ENCODE measurements at regions not wholly inside any gene's neighbourhood (a gene's known extent, or its start where the extent isn't known, plus 50 kb on each side); places are given as distances from the start of the nearest gene placed in this dataset.

DNA sequence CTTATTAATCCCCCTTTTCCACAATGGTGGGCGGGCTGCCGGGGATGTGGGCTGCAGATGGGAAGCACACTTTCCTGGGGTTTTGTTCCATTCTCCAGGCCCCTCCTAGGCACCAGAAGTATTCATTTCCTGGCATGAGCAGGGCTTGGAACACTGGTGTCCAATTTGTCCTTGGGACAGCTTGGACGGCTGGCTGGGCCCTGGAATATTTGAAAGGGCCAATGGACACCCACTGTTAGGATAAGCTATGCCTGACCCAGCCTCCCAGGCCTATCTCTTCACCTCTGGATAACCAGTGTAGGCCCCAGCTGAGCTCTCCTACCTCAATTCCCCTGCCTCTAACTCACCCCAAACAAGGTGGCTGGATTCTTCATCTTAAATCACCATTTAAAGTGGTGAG, 354.9 kb downstream of the PTEN start:
- 96% methylated on average over 3 of the region's 3 CpGs; no CpG with 5 or more reads in 1 of the 2 experiments for WGBS, 2 experiments (ENCODE audit: extremely low coverage in 1 of 2, insufficient coverage in 1 of 2, insufficient read length in 1 of 2, insufficient replicate concordance in 2 of 2, low coverage in 1 of 2, low lambda C conversion rate in 2 of 2, missing lambda C conversion rate in 1 of 2)
- H3K4me1 ChIP-seq (replicated peaks in 1 of 4; ENCODE audit: control insufficient read depth in 3 of 4, insufficient read depth in 4 of 4, low read length in 3 of 4): no peaks in the 10 kb centered on the region
- POLR2A ChIA-PET (ENCODE audit: partially characterized antibody): interaction anchor here (0.8 kb wide), 1 partner anchor 9 kb away, joined by 3 read pairs; no protein-coding TSS in a partner anchor

More for the DNA sequence above, 354.9 kb downstream of the PTEN start:
- H4K20me1 ChIP-seq (replicated peaks in 1 of 2; ENCODE audit: control insufficient read depth in 1 of 2, insufficient read depth in 2 of 2, low read length in 2 of 2): no peaks in the 10 kb centered on the region
- TF ChIP-seq BRCA1 (IDR thresholded peaks at IDR 0.05; ENCODE audit: low read depth, low read length): no peak
- TF ChIP-seq FOSL1 (IDR thresholded peaks at IDR 0.05; ENCODE audit: insufficient read depth, low read depth, low read length): no peak
- TF ChIP-seq, protein P1, sequence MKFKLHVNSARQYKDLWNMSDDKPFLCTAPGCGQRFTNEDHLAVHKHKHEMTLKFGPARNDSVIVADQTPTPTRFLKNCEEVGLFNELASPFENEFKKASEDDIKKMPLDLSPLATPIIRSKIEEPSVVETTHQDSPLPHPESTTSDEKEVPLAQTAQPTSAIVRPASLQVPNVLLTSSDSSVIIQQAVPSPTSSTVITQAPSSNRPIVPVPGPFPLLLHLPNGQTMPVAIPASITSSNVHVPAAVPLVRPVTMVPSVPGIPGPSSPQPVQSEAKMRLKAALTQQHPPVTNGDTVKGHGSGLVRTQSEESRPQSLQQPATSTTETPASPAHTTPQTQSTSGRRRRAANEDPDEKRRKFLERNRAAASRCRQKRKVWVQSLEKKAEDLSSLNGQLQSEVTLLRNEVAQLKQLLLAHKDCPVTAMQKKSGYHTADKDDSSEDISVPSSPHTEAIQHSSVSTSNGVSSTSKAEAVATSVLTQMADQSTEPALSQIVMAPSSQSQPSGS (IDR thresholded peaks at IDR 0.05; ENCODE audit: low read length): no peak
- no peak for TF ChIP-seq POLR2AphosphoS5 (IDR thresholded peaks at IDR 0.05; ENCODE audit: low read depth, low read length)
- no peak overlapping the region for H3K56ac ChIP-seq (replicated peaks; ENCODE audit: insufficient read length, low read depth, low read length)
- no peak overlapping the region for H3K27ac ChIP-seq (ENCODE audit: low read depth, low read length)
- no peak overlapping the region for H3K18ac ChIP-seq (ENCODE audit: extremely low read depth, low read length)
- no peak overlapping the region for H2BK12ac ChIP-seq (ENCODE audit: low read depth, low read length)
- H3K4me2 ChIP-seq (ENCODE audit: insufficient read depth in 1 of 2, low read depth in 2 of 2, low read length in 2 of 2): no peak overlapping the region
- no peak overlapping the region for H4K5ac ChIP-seq (ENCODE audit: insufficient read length, low read depth, low read length)
- no peak overlapping the region for H2AFZ ChIP-seq (ENCODE audit: low read length)
- no peak overlapping the region for H3K23ac ChIP-seq (ENCODE audit: insufficient read length)
- no peak overlapping the region for H2AK5ac ChIP-seq (ENCODE audit: low read depth, low read length)
- no peak overlapping the region for H3K14ac ChIP-seq (ENCODE audit: insufficient read length)
- no peak overlapping the region for H4K91ac ChIP-seq (replicated peaks; ENCODE audit: insufficient read length, low read length)
- no peak overlapping the region for H3K4me3 ChIP-seq (ENCODE audit: extremely low read depth in 1 of 4, insufficient read depth in 2 of 4, low read depth in 3 of 4, low read length in 4 of 4)
- CTCF ChIA-PET (ENCODE audit: partially characterized antibody): interaction anchor here (1.1 to 1.4 kb wide), 2 partner anchors 171 to 368 kb away, joined by 3 to 6 read pairs; no protein-coding TSS in a partner anchor
- FAIRE-seq (no peak), DNase-seq (ENCODE audit: low read depth in 1 of 2, low spot score in 2 of 2) (no peak)
- no peak overlapping the region for H4K8ac ChIP-seq (ENCODE audit: extremely low read depth, insufficient read depth, low read length)
- no peak overlapping the region for H2BK15ac ChIP-seq (ENCODE audit: low read length)
- no peaks in the 10 kb centered on the region for H3K79me1 ChIP-seq (ENCODE audit: low read depth, low read length)
- H3K36me3 ChIP-seq (ENCODE audit: control insufficient read depth in 2 of 4, insufficient read depth in 4 of 4, low read length in 3 of 4): no peaks in the 10 kb centered on the region
- no peaks in the 10 kb centered on the region for H3K79me2 ChIP-seq (ENCODE audit: control insufficient read depth in 1 of 2, insufficient read depth in 2 of 2, low read length in 2 of 2)
- no peaks in the 10 kb centered on the region for H3K23me2 ChIP-seq (ENCODE audit: low read depth, low read length)
- H3K4ac ChIP-seq (replicated peaks; ENCODE audit: insufficient read length, low read depth, low read length): no peak overlapping the region
- H2BK120ac ChIP-seq (replicated peaks; ENCODE audit: low read depth, low read length): no peak overlapping the region
- H2BK5ac ChIP-seq (ENCODE audit: low read depth, low read length): no peak overlapping the region
- no peak overlapping the region for H2BK20ac ChIP-seq (ENCODE audit: low read length)
- H3K9ac ChIP-seq (replicated peaks in 1 of 4; ENCODE audit: extremely low read depth in 1 of 4, low read depth in 3 of 4, low read length in 3 of 4): no peak overlapping the region
- H3K27me3 ChIP-seq (replicated peaks in 1 of 4; ENCODE audit: control insufficient read depth in 3 of 4, extremely low read depth in 1 of 4, insufficient read depth in 3 of 4, low read length in 3 of 4): no peaks in the 10 kb centered on the region
- no peaks in the 10 kb centered on the region for H3K9me3 ChIP-seq (ENCODE audit: insufficient read depth in 2 of 2, low read depth in 1 of 2, low read length in 1 of 2)

Data from H1 (cell line).